GM12878 (cell line): ENCODE measurements at regions not wholly inside any gene's neighbourhood (a gene's known extent, or its start where the extent isn't known, plus 50 kb on each side); places are given as distances from the start of the nearest gene placed in this dataset.

Experiments
- ATAC-seq: fragments of 200-7000 bp; cut with Tn5 transposase; 3 replicates; pipeline ENCODE4 v1.9.1; 2020; ENCODE audit warnings: mild to moderate bottlenecking, moderate library complexity
- BruUV-seq: library from RNA; stranded (reverse); fragments of 400-500 nt; replicated peaks from 2 replicates; lab custom pipeline; 2021; lab: Mats Ljungman, UMichigan
- CTCF ChIA-PET: fragments of 300-600 bp; sonication (Branson Sonifier 250); formaldehyde crosslinking; extraction: SDS; loops from one replicate; lab custom pipeline; 2021; ENCODE audit warnings: inconsistent platforms; lab: Yijun Ruan, JAX
- POLR2A ChIA-PET: fragments of 350-600 bp; formaldehyde crosslinking; extraction: SDS; loops from one replicate; lab custom pipeline; 2021; ENCODE audit warnings: inconsistent platforms; lab: Charles Lee
- RAD21 ChIA-PET: fragments of 300-600 bp; sonication (Branson Sonifier 250); formaldehyde crosslinking; loops from one replicate; lab custom pipeline; 2023; ENCODE audit warnings: antibody characterized with exemption; ENCODE audit not compliant: unreplicated experiment; lab: Charles Lee
- SMC1A ChIA-PET: fragments of 300-600 bp; sonication (Branson Sonifier 250); formaldehyde crosslinking; loops from one replicate; lab custom pipeline; 2023; ENCODE audit not compliant: unreplicated experiment, uncharacterized antibody; lab: Charles Lee
- DNase-seq: peaks from one replicate; pipeline ENCODE4 v3.0.0-alpha.2; 2011; ENCODE audit warnings: low read depth, low spot score
- FAIRE-seq: peaks from 3 replicates; lab custom pipeline; 2011; peaks lifted over from hg19 to GRCh38; lab: Jason Lieb, UNC
- H2AFZ ChIP-seq: 2 replicates; pipeline ENCODE4 v1.6.0; 2011; ENCODE audit warnings: low read depth, low read length, control low read depth; ENCODE audit not compliant: control insufficient read depth
- H3K27ac ChIP-seq: 2 replicates; pipeline ENCODE4 v1.5.1; 2011; ENCODE audit warnings: control low read depth; ENCODE audit not compliant: control insufficient read depth, insufficient read depth
- H3K27me3 ChIP-seq, 2 experiments: replicated peaks in 1 of 2; 2 replicates each; pipeline versions ENCODE4 v1.6.0 to v1.6.1; 2011; ENCODE audit warnings: low read length in 1 of 2; ENCODE audit not compliant: control insufficient read depth in 2 of 2, insufficient read depth in 2 of 2
- H3K36me3 ChIP-seq, 2 experiments: 2 replicates each; pipeline ENCODE4 v1.5.1; 2011; ENCODE audit warnings: low read length in 1 of 2; ENCODE audit not compliant: control insufficient read depth in 2 of 2, insufficient read depth in 2 of 2
- H3K4me1 ChIP-seq: 2 replicates; pipeline ENCODE4 v1.6.1; 2011; ENCODE audit warnings: mild to moderate bottlenecking, low read length, moderate library complexity, mixed read lengths; ENCODE audit not compliant: control insufficient read depth, insufficient read depth
- H3K4me2 ChIP-seq: 2 replicates; pipeline ENCODE4 v1.6.0; 2011; ENCODE audit warnings: control low read depth; ENCODE audit not compliant: control insufficient read depth, insufficient read depth
- H3K4me3 ChIP-seq: fragments of 200-600 bp; sonication (generic); 2 replicates; pipeline ENCODE4 v1.5.1; 2016
- H3K79me2 ChIP-seq: 2 replicates; pipeline ENCODE4 v1.6.0; 2011; ENCODE audit warnings: low read length; ENCODE audit not compliant: control insufficient read depth, insufficient read depth
- H3K9ac ChIP-seq: 2 replicates; pipeline ENCODE4 v1.8.0; 2011; ENCODE audit warnings: low read length, control low read depth, mixed read lengths; ENCODE audit not compliant: control insufficient read depth, insufficient read depth
- H3K9me3 ChIP-seq: replicated peaks from 3 replicates; pipeline ENCODE4 v1.5.1; 2011; ENCODE audit warnings: mild to moderate bottlenecking, low read length; ENCODE audit not compliant: control insufficient read depth, insufficient read depth
- H4K20me1 ChIP-seq: 2 replicates; pipeline ENCODE4 v1.6.0; 2011; ENCODE audit not compliant: control insufficient read depth, insufficient read depth
- ATF2 ChIP-seq: IDR thresholded peaks from 2 replicates; pipeline ENCODE4 v1.6.1; 2012; ENCODE audit warnings: low read length, inconsistent platforms
- BCL11A ChIP-seq: IDR thresholded peaks from 2 replicates; pipeline ENCODE4 v1.6.1; 2011; ENCODE audit warnings: low read depth, low read length
- CBX3 ChIP-seq: fragments of 200-600 bp; sonication (generic); IDR thresholded peaks from 2 replicates; pipeline ENCODE4 v1.6.1; 2016; ENCODE audit warnings: low read depth, borderline replicate concordance
- CREM ChIP-seq: IDR thresholded peaks from 2 replicates; pipeline ENCODE4 v1.6.1; 2014; ENCODE audit warnings: antibody characterized with exemption, low read depth
- POLR2AphosphoS5 ChIP-seq: IDR thresholded peaks from 2 replicates; pipeline ENCODE4 v1.6.1; 2011; ENCODE audit warnings: mild to moderate bottlenecking, low read length, inconsistent platforms
- PRDM15 ChIP-seq: fragments of 450-650 bp; formaldehyde crosslinking; IDR thresholded peaks from 2 replicates; pipeline ENCODE4 v1.4.0; 2020; ENCODE audit warnings: mild to moderate bottlenecking, moderate library complexity
- TBL1XR1 ChIP-seq: IDR thresholded peaks from 2 replicates; pipeline ENCODE4 v1.6.1; 2012; ENCODE audit warnings: low read depth, low read length, improper control_type of control experiment
- ZNF687 ChIP-seq: fragments of 450-650 bp; IDR thresholded peaks from 2 replicates; pipeline ENCODE4 v1.6.1; 2017; ENCODE audit warnings: mild to moderate bottlenecking, moderate library complexity
- WGBS: methylation state at CpG from one replicate; pipeline ENCODE4 v1.1.6; 2016; ENCODE audit warnings: low lambda C conversion rate; ENCODE audit not compliant: insufficient replicate concordance, insufficient coverage; ENCODE audit errors: missing lambda C conversion rate; 5-methylcytosine and 5-hydroxymethylcytosine counted together
- in situ Hi-C: fragments of 300-500 bp; cut with MboI; formaldehyde crosslinking; loops from 9 replicates; pipeline ENCODE4 v1.14.3; 2018; ENCODE audit warnings: mixed read lengths
- intact Hi-C: fragments of 100-400 bp; cut with micrococcal nuclease; formaldehyde crosslinking; loops from one replicate; pipeline ENCODE4 v1.14.2; 2022; ENCODE audit not compliant: unreplicated experiment

- no peak for ATAC-seq
- DNase-seq = no peak
- FAIRE-seq = no peak
- Histone ChIP-seq H3K36me3 (no peaks in the 10 kb centered on the region), H2AFZ (no peak overlapping the region), H3K27ac (no peak overlapping the region), H3K4me1 (no peaks in the 10 kb centered on the region), H3K27me3 (no peaks in the 10 kb centered on the region; a peak in 1 of 4 replicates), H3K4me2 (no peak overlapping the region), H3K9me3 (no peaks in the 10 kb centered on the region), H3K79me2 (no peaks in the 10 kb centered on the region), H3K4me3 (no peak overlapping the region), H4K20me1 (no peaks in the 10 kb centered on the region), H3K9ac (no peak overlapping the region)
- TF ChIP-seq TBL1XR1 (no peak), CREM (no peak), BCL11A (no peak), POLR2AphosphoS5 (no peak), ZNF687 (no peak), CBX3 (no peak), ATF2 (no peak), PRDM15 (CRISPR knock-in tag) (no peak)
- no TSS peak for BruUV-seq
- intact Hi-C loops (loop anchor here (10.0 kb wide), 1 partner anchor 304 kb away; no protein-coding TSS in a partner anchor), in situ Hi-C loops (no loop called here)
- ChIA-PET RAD21 (interaction anchor here (1.2 to 2.3 kb wide), 6 partner anchors 29 to 302 kb away, joined by 3 to 30 read pairs (median 4); no protein-coding TSS in a partner anchor), POLR2A (no interaction called here), SMC1A (interaction anchor here (1.2 to 2.0 kb wide), 5 partner anchors 42 to 160 kb away, joined by 3 to 29 read pairs (median 3); no protein-coding TSS in a partner anchor), CTCF (interaction anchor here (1.0 to 3.8 kb wide), 10 partner anchors 38 to 265 kb away, joined by 3 to 65 read pairs (median 4); no protein-coding TSS in a partner anchor)
- WGBS = 24% methylated on average over 7 of the region's 7 CpGs
Measured at GRCh38 chr4:177251237-177251636, 58.4 kb upstream of the NEIL3 start.
